Skeletal muscle cell (primary cell): ENCODE measurements at regions not wholly inside any gene's neighbourhood (a gene's known extent, or its start where the extent isn't known, plus 50 kb on each side); places are given as distances from the start of the nearest gene placed in this dataset.
"Not testable (repeated sequence)": the region's sequence is repeated elsewhere in the genome, so short reads cannot be mapped to it uniquely, and the experiment has no call there.

Experiments used
- DNase-seq: peaks from one replicate; pipeline ENCODE4 v3.0.0-alpha.2; 2010; ENCODE audit warnings: low read depth
- H3K4me3 ChIP-seq: 2 replicates; pipeline ENCODE4 v1.5.1; 2011; ENCODE audit warnings: low read depth, mild to moderate bottlenecking, control low read depth, low read length, moderate library complexity

- H3K4me3 ChIP-seq: no peak overlapping the region
- no peak for DNase-seq
These were observed 82.1 kb downstream of the PLEKHG1 start for GRCh38 chr6:150681578-150682395.

- no peak for DNase-seq
- H3K4me3 ChIP-seq: no peak overlapping the region
These were observed 83.6 kb downstream of the PLEKHG1 start for GRCh38 chr6:150683320-150683719.

GRCh38 chr6:150684161-150684560 is 84.5 kb downstream of the PLEKHG1 start:
- no peak for DNase-seq
- no peak overlapping the region for H3K4me3 ChIP-seq

- DNase-seq: no peak
- H3K4me3 ChIP-seq: no peak overlapping the region
These were observed 85.2 kb downstream of the PLEKHG1 start for GRCh38 chr6:150684714-150685459.

- no peak for DNase-seq
- H3K4me3 ChIP-seq: no peak overlapping the region
These were observed 86.2 kb downstream of the PLEKHG1 start for GRCh38 chr6:150685860-150686259.

GRCh38 chr6:150686566-150686965 is 86.9 kb downstream of the PLEKHG1 start:
- no peak overlapping the region for H3K4me3 ChIP-seq
- DNase-seq: no peak

- no peak overlapping the region for H3K4me3 ChIP-seq
- DNase-seq: no peak
These were observed 87.8 kb downstream of the PLEKHG1 start for GRCh38 chr6:150687508-150687907.

GRCh38 chr6:150689900-150690590 is 90.4 kb downstream of the PLEKHG1 start:
- DNase-seq: no peak
- H3K4me3 ChIP-seq: no peak overlapping the region

GRCh38 chr6:150690681-150691080 is 91.0 kb downstream of the PLEKHG1 start:
- no peak overlapping the region for H3K4me3 ChIP-seq
- DNase-seq: no peak

- H3K4me3 ChIP-seq: no peak overlapping the region
- DNase-seq: no peak
These were observed 91.8 kb downstream of the PLEKHG1 start for GRCh38 chr6:150691463-150691862.

- H3K4me3 ChIP-seq: no peak overlapping the region
- DNase-seq: no peak
These were observed 92.9 kb downstream of the PLEKHG1 start for GRCh38 chr6:150692604-150693003.

GRCh38 chr6:150694889-150695288 is 95.2 kb downstream of the PLEKHG1 start:
- H3K4me3 ChIP-seq: no peak overlapping the region
- DNase-seq: no peak

- no peak overlapping the region for H3K4me3 ChIP-seq
- DNase-seq: no peak
These were observed 96.0 kb downstream of the PLEKHG1 start for GRCh38 chr6:150695652-150696051.

- no peak for DNase-seq
- H3K4me3 ChIP-seq: no peak overlapping the region
These were observed 96.5 kb downstream of the PLEKHG1 start for GRCh38 chr6:150696190-150696589.

GRCh38 chr6:150696918-150697317 is 97.2 kb downstream of the PLEKHG1 start:
- not testable (repeated sequence) for DNase-seq, H3K4me3 ChIP-seq

GRCh38 chr6:150697515-150697914 is 97.8 kb downstream of the PLEKHG1 start:
- no peak overlapping the region for H3K4me3 ChIP-seq
- DNase-seq: no peak

- H3K4me3 ChIP-seq: no peak overlapping the region
- no peak for DNase-seq
These were observed 98.7 kb downstream of the PLEKHG1 start for GRCh38 chr6:150698391-150698790.

- no peak for DNase-seq
These were observed 103.0 kb downstream of the PLEKHG1 start for GRCh38 chr6:150702675-150703074.

GRCh38 chr6:150704447-150705192 is 104.9 kb downstream of the PLEKHG1 start:
- no peak for DNase-seq
- no peak overlapping the region for H3K4me3 ChIP-seq

More at GRCh38 chr6:150702675-150703074, 103.0 kb downstream of the PLEKHG1 start:
- no peak overlapping the region for H3K4me3 ChIP-seq
